SK-N-MC (cell line): ENCODE measurements at regions not wholly inside any gene's neighbourhood (a gene's known extent, or its start where the extent isn't known, plus 50 kb on each side); places are given as distances from the start of the nearest gene placed in this dataset.

Source experiments
- EZH2 ChIP-seq: fragments of 200-600 bp; sonication (generic); IDR thresholded peaks from one replicate; pipeline ENCODE4 v1.6.1; 2017; ENCODE audit warnings: antibody characterized with exemption
- FOXP2 ChIP-seq: optimal IDR thresholded peaks from 2 replicates; pipeline ENCODE3; 2011; ENCODE audit warnings: mild to moderate bottlenecking, moderate library complexity; ENCODE audit not compliant: insufficient read depth; ENCODE audit errors: extremely low read length, control extremely low read depth
- POLR2AphosphoS5 ChIP-seq: IDR thresholded peaks from 2 replicates; pipeline ENCODE4 v1.6.1; 2012; ENCODE audit warnings: mild to moderate bottlenecking, low read depth, low read length, borderline replicate concordance

DNA sequence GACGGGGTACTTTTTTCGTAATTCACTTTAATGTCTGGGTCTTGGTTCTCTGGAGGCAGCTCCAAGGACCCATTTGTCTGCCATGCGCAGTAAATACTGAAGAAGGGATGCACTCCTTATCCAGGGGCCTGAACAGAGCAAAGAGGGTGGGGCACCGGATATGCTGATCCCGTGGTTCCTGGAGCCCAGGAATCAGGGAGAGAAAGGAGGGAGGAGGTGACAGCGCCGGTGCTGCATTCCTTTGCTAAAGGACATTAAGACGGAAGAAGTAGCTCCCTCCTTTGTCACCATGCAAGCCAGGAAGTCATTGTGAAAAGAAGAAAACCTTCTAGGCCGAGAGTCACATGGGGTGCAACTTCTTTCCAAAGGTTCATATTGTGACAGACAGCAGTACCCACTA, 1057.7 kb downstream of the VRK1 start:
- TF ChIP-seq EZH2 (no peak), POLR2AphosphoS5 (no peak), FOXP2 (no peak)
